Loucy (cell line): ENCODE measurements at regions not wholly inside any gene's neighbourhood (a gene's known extent, or its start where the extent isn't known, plus 50 kb on each side); places are given as distances from the start of the nearest gene placed in this dataset.

Source experiments
- CTCF ChIP-seq: fragments of 200-600 bp; sonication (generic); conservative IDR thresholded peaks from 2 replicates; pipeline ENCODE4 v1.5.1; 2014; ENCODE audit warnings: mild to moderate bottlenecking, antibody characterized with exemption, low read length
- EZH2phosphoT487 ChIP-seq: fragments of 200-600 bp; IDR thresholded peaks from 2 replicates; pipeline ENCODE4 v1.6.1; 2018; ENCODE audit warnings: antibody characterized with exemption, mild to moderate bottlenecking, moderate library complexity, borderline replicate concordance

GRCh38 chr9:25254051-25254450, 424.2 kb downstream of the TUSC1 start:
- TF ChIP-seq CTCF = no peak
- no peak for TF ChIP-seq EZH2phosphoT487
